HL-60 (cell line): ENCODE measurements at regions not wholly inside any gene's neighbourhood (a gene's known extent, or its start where the extent isn't known, plus 50 kb on each side); places are given as distances from the start of the nearest gene placed in this dataset.

Source experiments
- POLR2AphosphoS5 ChIP-seq: IDR thresholded peaks from 2 replicates; pipeline ENCODE4 v1.6.1; 2012; ENCODE audit warnings: low read depth
- TF ChIP-seq, protein P1 (sequence below): IDR thresholded peaks from one replicate; pipeline ENCODE4 v1.5.1; 2011; ENCODE audit warnings: low read length, control low read depth, inconsistent platforms; ENCODE audit not compliant: insufficient read depth

DNA sequence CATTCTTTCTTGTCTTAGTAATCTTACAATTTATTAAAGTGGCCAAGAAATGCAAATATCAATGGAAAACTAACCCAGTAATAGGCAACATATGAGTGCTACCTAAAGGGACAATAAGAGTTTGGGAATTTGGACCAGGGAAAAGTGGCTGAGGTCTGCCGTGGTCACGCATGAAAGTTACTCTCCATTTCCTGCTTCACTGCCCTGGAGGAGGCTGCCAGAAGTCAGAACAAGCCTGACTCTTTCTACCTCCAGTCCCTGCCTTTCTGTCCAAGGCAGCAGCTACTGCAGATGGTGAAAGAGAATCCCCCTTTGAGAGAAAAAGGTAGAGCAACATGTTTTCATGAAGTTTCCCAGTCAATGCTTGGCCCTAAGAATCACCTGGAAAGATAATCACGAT lies 201.1 kb upstream of the ARGLU1 start:
- TF ChIP-seq, protein P1, sequence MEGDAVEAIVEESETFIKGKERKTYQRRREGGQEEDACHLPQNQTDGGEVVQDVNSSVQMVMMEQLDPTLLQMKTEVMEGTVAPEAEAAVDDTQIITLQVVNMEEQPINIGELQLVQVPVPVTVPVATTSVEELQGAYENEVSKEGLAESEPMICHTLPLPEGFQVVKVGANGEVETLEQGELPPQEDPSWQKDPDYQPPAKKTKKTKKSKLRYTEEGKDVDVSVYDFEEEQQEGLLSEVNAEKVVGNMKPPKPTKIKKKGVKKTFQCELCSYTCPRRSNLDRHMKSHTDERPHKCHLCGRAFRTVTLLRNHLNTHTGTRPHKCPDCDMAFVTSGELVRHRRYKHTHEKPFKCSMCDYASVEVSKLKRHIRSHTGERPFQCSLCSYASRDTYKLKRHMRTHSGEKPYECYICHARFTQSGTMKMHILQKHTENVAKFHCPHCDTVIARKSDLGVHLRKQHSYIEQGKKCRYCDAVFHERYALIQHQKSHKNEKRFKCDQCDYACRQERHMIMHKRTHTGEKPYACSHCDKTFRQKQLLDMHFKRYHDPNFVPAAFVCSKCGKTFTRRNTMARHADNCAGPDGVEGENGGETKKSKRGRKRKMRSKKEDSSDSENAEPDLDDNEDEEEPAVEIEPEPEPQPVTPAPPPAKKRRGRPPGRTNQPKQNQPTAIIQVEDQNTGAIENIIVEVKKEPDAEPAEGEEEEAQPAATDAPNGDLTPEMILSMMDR = no peak
- TF ChIP-seq POLR2AphosphoS5 = no peak
